ENCODE measurements at regions not wholly inside any gene's neighbourhood (a gene's known extent, or its start where the extent isn't known, plus 50 kb on each side); places are given as distances from the start of the nearest gene placed in this dataset.

DNA sequence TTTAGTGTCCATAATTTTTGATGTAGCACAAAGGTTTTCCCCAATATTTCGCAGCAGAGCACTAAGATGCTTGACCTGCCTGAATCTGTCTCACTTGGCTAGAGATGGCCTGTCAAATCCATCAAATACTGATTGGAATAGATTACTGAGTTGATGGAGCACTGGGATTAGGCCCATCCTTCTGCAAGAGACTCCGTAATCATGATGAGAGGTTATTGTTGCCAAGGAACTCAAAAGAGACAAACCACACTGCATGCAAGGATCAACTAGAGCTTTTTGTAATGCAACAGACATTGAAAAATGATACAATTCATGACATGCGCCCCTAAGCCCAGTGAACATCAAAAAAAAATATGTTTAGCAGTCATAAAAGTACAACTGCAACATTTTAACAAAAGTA, 585.3 kb upstream of the GRAMD2B start:
- TF ChIP-seq, protein P1, sequence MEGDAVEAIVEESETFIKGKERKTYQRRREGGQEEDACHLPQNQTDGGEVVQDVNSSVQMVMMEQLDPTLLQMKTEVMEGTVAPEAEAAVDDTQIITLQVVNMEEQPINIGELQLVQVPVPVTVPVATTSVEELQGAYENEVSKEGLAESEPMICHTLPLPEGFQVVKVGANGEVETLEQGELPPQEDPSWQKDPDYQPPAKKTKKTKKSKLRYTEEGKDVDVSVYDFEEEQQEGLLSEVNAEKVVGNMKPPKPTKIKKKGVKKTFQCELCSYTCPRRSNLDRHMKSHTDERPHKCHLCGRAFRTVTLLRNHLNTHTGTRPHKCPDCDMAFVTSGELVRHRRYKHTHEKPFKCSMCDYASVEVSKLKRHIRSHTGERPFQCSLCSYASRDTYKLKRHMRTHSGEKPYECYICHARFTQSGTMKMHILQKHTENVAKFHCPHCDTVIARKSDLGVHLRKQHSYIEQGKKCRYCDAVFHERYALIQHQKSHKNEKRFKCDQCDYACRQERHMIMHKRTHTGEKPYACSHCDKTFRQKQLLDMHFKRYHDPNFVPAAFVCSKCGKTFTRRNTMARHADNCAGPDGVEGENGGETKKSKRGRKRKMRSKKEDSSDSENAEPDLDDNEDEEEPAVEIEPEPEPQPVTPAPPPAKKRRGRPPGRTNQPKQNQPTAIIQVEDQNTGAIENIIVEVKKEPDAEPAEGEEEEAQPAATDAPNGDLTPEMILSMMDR (IDR thresholded peaks at IDR 0.05), result no peak
- TF ChIP-seq EP300 (IDR thresholded peaks at IDR 0.05), result no peak
- TF ChIP-seq POLR2A (IDR thresholded peaks at IDR 0.05), result no peak

Measured in sigmoid colon (tissue), 4 donors.